ENCODE measurements at regions not wholly inside any gene's neighbourhood (a gene's known extent, or its start where the extent isn't known, plus 50 kb on each side); places are given as distances from the start of the nearest gene placed in this dataset.

DNA sequence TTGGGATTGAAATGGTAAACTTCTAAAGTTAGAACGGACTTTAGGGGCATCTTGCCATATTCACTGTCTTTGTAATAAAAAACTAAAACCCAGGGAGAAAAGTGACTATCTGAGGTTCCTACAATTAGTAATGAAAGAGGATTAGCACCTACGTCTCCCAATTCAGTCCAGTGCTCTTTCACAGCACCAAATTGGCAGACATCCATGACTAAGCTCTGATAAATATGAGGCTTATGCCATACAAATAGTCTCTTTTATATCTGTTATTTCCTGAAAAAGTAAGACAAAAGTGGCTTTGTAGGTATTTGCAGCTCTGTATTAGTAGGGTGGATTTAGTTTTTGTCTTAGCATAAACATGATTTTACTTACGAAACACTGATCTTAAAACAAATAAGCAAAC is 315.0 kb upstream of the NRIP1 start:
- TF ChIP-seq POLR2A (IDR thresholded peaks at IDR 0.05) (no peak), POLR2AphosphoS5 (IDR thresholded peaks at IDR 0.05) (no peak)
- TF ChIP-seq, protein P1, sequence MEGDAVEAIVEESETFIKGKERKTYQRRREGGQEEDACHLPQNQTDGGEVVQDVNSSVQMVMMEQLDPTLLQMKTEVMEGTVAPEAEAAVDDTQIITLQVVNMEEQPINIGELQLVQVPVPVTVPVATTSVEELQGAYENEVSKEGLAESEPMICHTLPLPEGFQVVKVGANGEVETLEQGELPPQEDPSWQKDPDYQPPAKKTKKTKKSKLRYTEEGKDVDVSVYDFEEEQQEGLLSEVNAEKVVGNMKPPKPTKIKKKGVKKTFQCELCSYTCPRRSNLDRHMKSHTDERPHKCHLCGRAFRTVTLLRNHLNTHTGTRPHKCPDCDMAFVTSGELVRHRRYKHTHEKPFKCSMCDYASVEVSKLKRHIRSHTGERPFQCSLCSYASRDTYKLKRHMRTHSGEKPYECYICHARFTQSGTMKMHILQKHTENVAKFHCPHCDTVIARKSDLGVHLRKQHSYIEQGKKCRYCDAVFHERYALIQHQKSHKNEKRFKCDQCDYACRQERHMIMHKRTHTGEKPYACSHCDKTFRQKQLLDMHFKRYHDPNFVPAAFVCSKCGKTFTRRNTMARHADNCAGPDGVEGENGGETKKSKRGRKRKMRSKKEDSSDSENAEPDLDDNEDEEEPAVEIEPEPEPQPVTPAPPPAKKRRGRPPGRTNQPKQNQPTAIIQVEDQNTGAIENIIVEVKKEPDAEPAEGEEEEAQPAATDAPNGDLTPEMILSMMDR (IDR thresholded peaks at IDR 0.05) = no peak
- intact Hi-C loops (cut with DNase I; ENCODE audit: low total_unique reads) = loop anchor here (5.0 kb wide), 1 partner anchor 108 kb away; no protein-coding TSS in a partner anchor
- Histone ChIP-seq H3K4me1 (no peaks in the 10 kb centered on the region), H3K27ac (no peak overlapping the region), H3K9me3 (peaks cover 4 to 8% of the 10 kb centered on the region in 2 donors), H3K36me3 (no peaks in the 10 kb centered on the region), H3K4me3 (no peak overlapping the region), H3K27me3 (no peaks in the 10 kb centered on the region)
- no peak for DNase-seq (ENCODE audit: low spot score in 2 of 2)

DNA sequence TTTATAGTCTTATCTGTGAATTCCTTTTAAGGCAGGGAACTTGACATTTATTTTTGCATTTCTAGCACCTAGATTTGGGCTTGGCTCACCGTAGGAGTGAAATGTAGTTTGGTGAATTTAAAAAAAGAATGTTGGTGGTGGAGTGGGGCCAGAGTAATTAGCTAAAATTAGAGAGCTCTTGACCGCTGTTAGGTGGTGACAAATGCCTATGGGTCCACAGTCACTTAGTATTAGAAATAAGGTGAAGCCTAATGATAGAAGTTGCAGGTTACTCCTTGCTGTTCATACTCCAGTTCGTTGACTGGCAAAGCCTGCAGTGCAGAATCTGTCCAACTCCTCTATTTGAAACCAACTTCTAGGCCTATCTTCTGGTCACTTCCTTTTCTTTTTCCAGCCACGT is 318.8 kb upstream of the NRIP1 start:
- Histone ChIP-seq H3K36me3 (no peaks in the 10 kb centered on the region), H3K4me1 (no peaks in the 10 kb centered on the region), H3K27ac (no peak overlapping the region), H3K9me3 (peaks cover 8% of the 10 kb centered on the region in 2 donors), H3K27me3 (no peaks in the 10 kb centered on the region), H3K4me3 (no peak overlapping the region)
- intact Hi-C loops (cut with DNase I; ENCODE audit: low total_unique reads) = no loop called here
- no peak for TF ChIP-seq POLR2A (IDR thresholded peaks at IDR 0.05)
- TF ChIP-seq, protein P1 (IDR thresholded peaks at IDR 0.05) = no peak
- no peak for TF ChIP-seq POLR2AphosphoS5 (IDR thresholded peaks at IDR 0.05)
- DNase-seq (ENCODE audit: low spot score in 2 of 2) = no peak

DNA sequence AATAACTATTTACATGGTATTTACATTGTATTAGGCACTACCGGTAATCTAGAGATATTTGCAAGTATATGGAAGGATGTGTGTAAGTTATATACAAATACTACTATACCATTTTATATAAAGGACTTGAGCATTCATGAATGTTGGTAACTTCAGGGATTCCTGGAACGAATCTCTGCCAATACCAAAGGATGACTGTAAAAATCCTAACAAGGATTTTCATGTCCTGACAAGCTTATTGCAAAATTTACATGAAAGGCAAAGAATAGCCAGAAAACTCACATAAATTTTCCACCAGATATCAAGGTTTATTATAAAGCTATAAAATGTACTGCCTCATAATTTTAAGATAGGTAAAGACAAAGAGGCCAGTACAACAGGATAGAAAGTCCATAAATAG is 325.2 kb upstream of the NRIP1 start:
- DNase-seq (ENCODE audit: low spot score in 2 of 2) = no peak
- no peak overlapping the region for H3K27ac ChIP-seq
- peaks cover 0 to 8% of the 10 kb centered on the region in 2 donors for H3K9me3 ChIP-seq
- TF ChIP-seq, protein P1 (IDR thresholded peaks at IDR 0.05) = no peak
- TF ChIP-seq POLR2A (IDR thresholded peaks at IDR 0.05) (no peak), POLR2AphosphoS5 (IDR thresholded peaks at IDR 0.05) (no peak)
- H3K36me3 ChIP-seq = no peaks in the 10 kb centered on the region
- H3K4me1 ChIP-seq = no peaks in the 10 kb centered on the region
- intact Hi-C loops (cut with DNase I; ENCODE audit: low total_unique reads) = no loop called here
- no peak overlapping the region for H3K4me3 ChIP-seq
- no peaks in the 10 kb centered on the region for H3K27me3 ChIP-seq

DNA sequence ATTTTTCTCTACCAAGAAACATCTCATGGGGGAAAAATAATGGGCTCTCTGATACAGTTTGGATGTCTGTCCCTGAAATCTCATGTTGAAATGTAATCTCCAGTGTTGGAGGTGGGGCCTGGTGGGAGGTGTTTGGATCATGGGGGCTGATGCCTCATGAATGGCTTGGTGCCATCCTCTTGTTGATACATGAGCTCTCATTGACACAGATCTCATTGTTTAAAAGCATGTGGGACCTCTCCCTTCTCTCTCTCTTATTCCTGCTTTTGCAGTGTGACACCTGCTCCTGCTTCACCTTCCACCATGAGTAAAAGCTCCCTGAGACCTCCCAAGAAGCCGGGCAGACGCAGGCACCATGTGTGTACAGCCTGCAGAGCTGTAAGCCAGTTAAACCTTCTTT is 332.5 kb upstream of the NRIP1 start:
- no peak for DNase-seq (ENCODE audit: low spot score in 2 of 2)
- intact Hi-C loops (cut with DNase I; ENCODE audit: low total_unique reads) = no loop called here
- H3K27ac ChIP-seq = no peak overlapping the region
- H3K9me3 ChIP-seq = no peaks in the 10 kb centered on the region
- H3K4me1 ChIP-seq = no peaks in the 10 kb centered on the region
- H3K27me3 ChIP-seq = no peaks in the 10 kb centered on the region
- no peak for TF ChIP-seq POLR2A (IDR thresholded peaks at IDR 0.05)
- no peak for TF ChIP-seq POLR2AphosphoS5 (IDR thresholded peaks at IDR 0.05)
- TF ChIP-seq, protein P1 (IDR thresholded peaks at IDR 0.05) = no peak
- H3K36me3 ChIP-seq = no peaks in the 10 kb centered on the region
- H3K4me3 ChIP-seq = no peak overlapping the region

DNA sequence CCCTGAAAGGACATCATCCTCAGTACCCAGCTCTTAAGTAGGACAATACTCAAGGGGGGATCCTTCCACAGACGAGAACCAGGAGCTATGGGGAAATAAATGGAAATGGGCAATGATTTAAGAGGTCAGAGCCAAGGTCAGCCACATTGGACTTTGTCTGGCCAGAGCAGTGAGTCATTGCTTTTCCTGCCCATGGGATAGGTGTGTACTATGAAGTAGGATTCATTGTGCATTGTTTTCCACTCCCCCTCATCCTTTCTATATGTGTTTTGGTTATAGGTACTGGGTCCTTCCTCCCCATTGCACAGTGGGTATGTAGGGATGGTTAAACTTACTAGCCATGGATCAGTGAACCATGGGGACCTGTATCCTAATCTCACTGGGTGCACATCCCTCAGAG is 328.9 kb upstream of the USP25 start:
- Histone ChIP-seq H3K9me3 (no peaks in the 10 kb centered on the region), H3K27me3 (no peaks in the 10 kb centered on the region), H3K4me1 (no peaks in the 10 kb centered on the region), H3K27ac (no peak overlapping the region), H3K36me3 (no peaks in the 10 kb centered on the region), H3K4me3 (no peak overlapping the region)
- DNase-seq (ENCODE audit: low spot score in 2 of 2) = no peak
- TF ChIP-seq POLR2A (IDR thresholded peaks at IDR 0.05) (no peak), POLR2AphosphoS5 (IDR thresholded peaks at IDR 0.05) (no peak)
- TF ChIP-seq, protein P1 (IDR thresholded peaks at IDR 0.05) = no peak
- intact Hi-C loops (cut with DNase I; ENCODE audit: low total_unique reads) = no loop called here

Measured in breast epithelium (tissue), 4 donors.